ENCODE measurements at regions not wholly inside any gene's neighbourhood (a gene's known extent, or its start where the extent isn't known, plus 50 kb on each side); places are given as distances from the start of the nearest gene placed in this dataset.
"Not testable (repeated sequence)": the region's sequence is repeated elsewhere in the genome, so short reads cannot be mapped to it uniquely, and the experiment has no call there.

- no peak for DNase-seq (ENCODE audit: low spot score)
Measured at GRCh38 chr3:70488131-70488530, 175.7 kb upstream of the MDFIC2 start.

DNA sequence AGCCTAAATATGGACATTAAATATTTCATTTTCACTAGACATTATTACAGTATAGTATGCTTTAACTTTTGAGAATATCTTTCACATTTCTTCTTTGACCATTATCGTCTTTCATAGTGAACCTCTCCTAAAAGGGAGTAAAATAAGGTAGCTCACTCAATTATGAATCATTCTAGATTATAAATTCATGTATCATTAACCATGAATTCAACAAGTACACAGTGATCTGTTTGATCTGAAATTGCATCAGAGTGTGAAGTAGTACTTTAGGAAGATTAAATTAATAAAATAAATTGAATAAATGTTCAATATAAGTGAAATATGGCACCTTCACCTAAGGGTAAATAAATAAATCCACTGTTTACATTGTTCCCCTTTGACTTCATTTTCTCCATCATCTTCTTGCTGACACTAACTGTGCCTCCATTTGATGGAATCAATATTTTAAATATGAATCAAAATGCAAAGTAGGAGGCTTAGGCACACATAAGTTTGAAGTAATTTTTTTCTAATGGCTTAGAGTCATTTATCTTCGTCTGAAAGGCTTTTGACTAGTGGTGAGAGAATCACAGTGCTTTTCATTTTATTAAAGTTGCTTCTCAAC, 174.1 kb upstream of the MDFIC2 start:
- no peak for DNase-seq (ENCODE audit: low spot score)

GRCh38 chr3:70476174-70476573, 163.7 kb upstream of the MDFIC2 start:
- no peak for DNase-seq (ENCODE audit: low spot score)

GRCh38 chr3:70471464-70472342, 159.3 kb upstream of the MDFIC2 start:
- no peak for DNase-seq (ENCODE audit: low spot score)

DNA sequence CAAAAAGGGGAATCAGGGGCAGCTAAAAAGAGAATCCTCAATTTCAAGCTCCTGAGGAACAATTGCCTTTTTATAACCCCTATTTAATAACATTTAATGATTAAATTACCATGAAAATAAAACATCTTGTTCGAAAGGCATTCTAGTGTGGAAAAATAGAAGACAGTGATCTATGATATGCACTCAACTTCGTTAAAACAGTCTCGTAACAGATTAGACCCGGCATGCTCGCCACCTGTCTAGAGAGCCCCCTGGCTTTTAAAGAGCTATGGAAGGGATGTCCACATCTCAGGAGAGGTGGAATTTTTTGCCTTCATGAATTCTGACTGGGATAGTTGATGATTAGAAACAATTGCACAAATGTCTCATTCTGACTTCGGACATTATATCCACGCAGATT, 153.7 kb upstream of the MDFIC2 start:
- DNase-seq (ENCODE audit: low spot score) = no peak

DNA sequence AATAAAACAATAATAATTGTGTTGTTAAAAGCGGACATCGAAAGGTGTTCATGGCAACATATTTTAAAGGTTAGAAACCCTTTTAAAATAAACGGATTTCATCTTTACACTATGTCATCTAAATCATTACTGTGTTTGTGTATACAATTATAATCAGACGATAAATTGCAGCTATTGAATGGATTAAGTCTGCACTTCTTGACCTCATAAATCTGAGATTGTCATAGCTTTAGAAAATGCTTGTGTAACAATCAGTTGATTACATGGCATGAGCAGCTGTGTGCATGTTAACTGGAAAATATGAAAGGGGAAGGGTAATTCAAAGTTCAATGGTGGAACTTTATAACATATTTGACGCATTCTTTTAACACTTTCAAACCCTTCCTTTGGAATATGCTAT, 152.4 kb upstream of the MDFIC2 start:
- DNase-seq (ENCODE audit: low spot score) = no peak

- no peak for DNase-seq (ENCODE audit: low spot score)
Measured at GRCh38 chr3:70464465-70464864, 152.0 kb upstream of the MDFIC2 start.

- DNase-seq (ENCODE audit: low spot score) = not testable (repeated sequence)
Measured at GRCh38 chr3:70450220-70450619, 137.8 kb upstream of the MDFIC2 start.

DNA sequence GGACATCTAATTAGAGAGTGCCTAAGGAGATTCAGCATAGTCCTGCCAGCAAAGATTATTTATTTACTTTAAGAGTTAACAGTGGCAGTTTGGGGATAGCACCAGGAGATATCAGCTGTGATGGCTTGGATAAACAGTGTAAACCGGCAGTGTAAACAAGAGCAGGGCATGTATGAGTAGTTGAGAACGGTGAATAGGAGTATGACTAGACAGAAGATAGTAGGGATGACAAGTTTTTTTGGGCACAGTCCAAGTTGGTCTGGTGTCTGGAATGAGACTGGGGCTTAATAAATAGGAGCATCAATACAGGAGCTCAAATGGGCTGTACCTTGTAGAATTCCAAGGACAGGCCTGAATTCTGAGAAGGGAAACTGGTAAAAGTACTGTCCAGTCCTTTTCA, 123.0 kb upstream of the MDFIC2 start:
- not testable (repeated sequence) for DNase-seq (ENCODE audit: low spot score)

DNA sequence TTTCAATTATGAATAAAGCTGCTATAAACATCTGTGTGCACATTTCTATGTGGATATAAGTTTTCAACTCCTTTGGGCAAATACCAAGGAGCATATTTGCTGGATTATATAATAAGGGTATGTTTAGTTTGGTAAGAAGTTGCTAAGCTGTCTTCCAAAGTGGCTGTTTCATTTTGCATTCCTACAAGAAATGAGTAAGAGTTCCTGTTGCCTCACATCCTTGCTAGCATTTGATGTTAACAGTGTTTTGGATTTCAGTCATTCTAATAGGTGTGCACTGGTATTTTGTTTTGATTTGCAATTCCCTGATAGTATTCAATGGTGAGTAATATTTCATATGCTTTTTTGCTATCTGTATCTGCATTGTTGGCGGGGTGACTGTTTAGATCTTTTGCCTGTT, 120.7 kb upstream of the MDFIC2 start:
- no peak for DNase-seq (ENCODE audit: low spot score)

- DNase-seq (ENCODE audit: low spot score) = no peak
Measured at GRCh38 chr3:70431911-70432310, 119.5 kb upstream of the MDFIC2 start.

GRCh38 chr3:70426071-70426470, 113.6 kb upstream of the MDFIC2 start:
- DNase-seq (ENCODE audit: low spot score) = no peak

DNA sequence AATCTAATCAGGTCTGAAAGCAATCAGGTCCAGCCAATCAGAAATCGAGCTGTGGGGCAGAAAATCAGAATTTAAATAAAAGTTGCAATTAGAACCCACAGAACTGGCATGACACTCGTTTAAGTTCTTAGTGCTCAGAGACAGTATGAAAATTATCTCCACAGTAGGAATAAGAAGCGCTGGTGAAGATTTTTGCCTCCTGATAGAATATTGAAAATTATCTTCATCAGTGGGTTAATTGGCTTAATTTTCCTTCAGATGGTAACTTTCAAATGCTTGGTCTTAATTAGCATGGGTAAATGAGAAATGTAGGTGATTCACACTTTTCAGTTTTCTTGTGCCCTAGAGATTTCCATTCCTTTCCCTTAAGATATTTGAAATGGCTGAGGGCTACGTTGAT, 109.1 kb upstream of the MDFIC2 start:
- DNase-seq (ENCODE audit: low spot score) = no peak

GRCh38 chr3:70409018-70409417, 96.6 kb upstream of the MDFIC2 start:
- DNase-seq (ENCODE audit: low spot score) = no peak

GRCh38 chr3:70400194-70400593, 87.8 kb upstream of the MDFIC2 start:
- DNase-seq (ENCODE audit: low spot score) = no peak

DNA sequence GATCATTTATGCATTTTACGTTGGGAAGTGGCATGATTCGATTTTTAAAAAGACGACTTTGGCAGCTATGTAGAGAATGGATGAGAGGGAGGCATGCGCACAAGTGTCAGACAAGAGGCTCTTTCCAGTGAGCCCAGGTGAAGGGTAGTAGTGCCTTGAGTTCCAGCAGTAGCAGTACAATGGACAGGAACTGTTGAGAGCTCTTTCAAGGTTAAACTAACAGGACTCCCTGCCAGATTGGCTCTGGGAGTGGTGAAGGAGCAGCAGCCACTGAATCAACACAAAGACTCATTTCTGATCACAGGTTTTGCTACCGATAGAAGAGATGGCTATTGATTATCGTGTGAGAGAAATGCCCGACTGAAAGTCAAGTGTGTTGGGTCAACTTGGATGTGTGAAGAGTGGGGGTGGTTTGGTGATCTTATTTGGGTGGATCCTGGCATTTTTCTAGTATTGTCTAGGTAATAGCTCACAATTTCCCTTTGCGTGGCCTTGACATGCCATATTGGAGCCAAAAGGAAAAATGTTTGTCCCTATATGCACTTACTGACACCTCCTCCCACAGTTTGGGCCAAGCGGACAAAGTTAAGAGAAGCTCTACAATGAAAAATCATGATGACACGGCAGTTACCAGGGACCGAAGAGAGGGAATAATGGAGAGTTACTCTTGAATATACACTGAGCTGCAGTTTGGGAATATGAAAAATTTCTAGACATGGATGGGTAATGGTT, 81.6 kb upstream of the MDFIC2 start:
- DNase-seq (ENCODE audit: low spot score) = no peak

- no peak for DNase-seq (ENCODE audit: low spot score)
Measured at GRCh38 chr3:70392227-70392626, 79.8 kb upstream of the MDFIC2 start.

DNA sequence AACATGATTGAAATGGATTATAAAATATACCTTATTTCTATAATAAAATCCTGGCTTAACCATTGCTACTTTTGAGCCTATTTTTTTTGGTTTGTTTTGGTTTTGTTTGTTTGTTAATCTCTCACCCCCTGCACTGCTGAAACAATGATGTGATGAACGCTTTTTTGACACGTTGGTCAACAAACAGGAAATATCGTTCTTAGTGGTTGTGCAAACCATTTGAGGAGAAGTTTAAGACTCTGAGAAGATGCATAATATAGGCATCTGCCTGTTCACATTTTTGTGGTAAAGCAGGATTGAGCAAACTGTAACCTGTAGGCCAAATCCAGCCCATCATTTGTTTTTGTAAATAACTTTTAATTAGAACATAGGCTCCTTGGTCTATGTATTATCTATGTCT, 75.5 kb upstream of the MDFIC2 start:
- no peak for DNase-seq (ENCODE audit: low spot score)

DNA sequence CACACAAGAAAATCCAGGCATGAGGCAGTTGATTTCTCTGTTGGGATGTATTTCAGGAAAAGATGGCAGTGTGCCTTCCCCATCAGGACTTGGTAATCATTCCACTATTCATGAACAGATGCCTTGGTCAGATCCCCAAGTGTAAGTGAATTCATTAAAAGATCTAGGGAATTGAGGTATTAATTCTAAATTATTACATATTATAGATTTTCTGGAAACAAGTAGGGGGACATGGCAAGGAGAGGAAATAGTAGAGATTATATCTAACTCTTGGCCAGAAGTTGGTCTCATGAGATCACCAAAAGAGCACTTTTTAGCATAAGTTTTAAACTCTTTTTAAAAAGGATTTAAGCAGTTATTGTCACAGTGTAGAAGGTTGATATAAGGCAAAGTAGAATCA, 74.4 kb upstream of the MDFIC2 start:
- no peak for DNase-seq (ENCODE audit: low spot score)

- DNase-seq (ENCODE audit: low spot score) = no peak
Measured at GRCh38 chr3:70386043-70386442, 73.6 kb upstream of the MDFIC2 start.

- DNase-seq (ENCODE audit: low spot score) = no peak
Measured at GRCh38 chr3:70383360-70383831, 71.0 kb upstream of the MDFIC2 start.

DNA sequence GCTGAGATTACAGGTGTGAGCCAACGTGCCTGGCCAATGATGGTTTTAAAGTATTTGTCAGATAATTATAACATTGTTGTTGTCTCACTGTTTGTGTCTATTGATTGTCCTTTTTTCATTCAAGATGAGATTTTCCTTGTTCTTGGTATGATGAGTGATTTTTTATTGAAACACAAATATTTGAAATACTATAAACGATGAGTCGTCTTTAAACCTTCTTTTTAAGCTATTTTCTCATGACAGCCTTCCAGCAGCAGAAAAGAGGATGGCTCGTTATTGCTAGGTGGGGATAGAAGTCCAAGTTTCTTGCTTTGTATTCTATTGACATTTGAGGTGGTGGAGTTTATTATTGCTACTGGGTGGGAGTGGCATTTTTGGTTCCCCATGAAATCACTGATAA, 61.7 kb upstream of the MDFIC2 start:
- DNase-seq (ENCODE audit: low spot score) = no peak
